ENCODE measurements at regions not wholly inside any gene's neighbourhood (a gene's known extent, or its start where the extent isn't known, plus 50 kb on each side); places are given as distances from the start of the nearest gene placed in this dataset.
"Not testable (repeated sequence)": the region's sequence is repeated elsewhere in the genome, so short reads cannot be mapped to it uniquely, and the experiment has no call there.

DNA sequence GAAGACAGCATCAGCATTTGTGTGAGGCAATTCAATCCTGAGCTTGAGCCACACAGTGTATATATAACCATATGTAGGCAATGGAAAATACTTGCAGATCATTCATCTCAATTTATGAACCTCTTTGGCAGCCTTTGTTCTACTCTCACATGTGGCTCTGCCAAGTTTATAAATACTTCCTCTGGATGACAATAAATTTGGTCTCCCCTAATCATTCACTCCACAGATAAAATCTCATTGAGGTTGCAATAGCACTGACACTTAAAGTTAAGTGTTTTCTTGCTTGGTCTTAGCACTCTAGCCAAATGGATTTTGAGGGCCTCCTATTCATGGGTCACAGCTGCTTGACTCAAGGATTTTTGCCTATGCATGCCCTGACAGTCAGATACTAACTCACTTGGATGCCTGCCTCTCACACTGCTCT, 136.6 kb upstream of the VANGL1 start:
- Histone ChIP-seq H3K27ac (ENCODE audit: insufficient read length, low read depth, low read length) (no peak overlapping the region), H4K8ac (replicated peaks; ENCODE audit: insufficient read length, low read depth, low read length) (no peak overlapping the region), H2BK20ac (ENCODE audit: low read depth, low read length, poor library complexity, severe bottlenecking) (no peak overlapping the region), H3K4me1 (ENCODE audit: insufficient read depth, low read length) (no peaks in the 10 kb centered on the region), H3K14ac (ENCODE audit: insufficient read depth, low read length) (no peak overlapping the region), H2BK5ac (ENCODE audit: insufficient read length, low read length) (no peak overlapping the region), H2AK5ac (ENCODE audit: insufficient read length, low read length) (no peak overlapping the region), H2BK15ac (ENCODE audit: low read depth, low read length) (no peak overlapping the region), H2AFZ (ENCODE audit: low read length) (no peak overlapping the region), H3K4me2 (ENCODE audit: insufficient read depth, insufficient read length, low read length) (no peak overlapping the region), H3K79me1 (ENCODE audit: insufficient read depth, low read depth, low read length, poor library complexity, severe bottlenecking) (no peaks in the 10 kb centered on the region), H3K9ac (ENCODE audit: extremely low read depth, insufficient read length, low read length) (no peak overlapping the region), H2BK120ac (ENCODE audit: low read depth, low read length, poor library complexity, severe bottlenecking) (no peak overlapping the region), H4K91ac (ENCODE audit: insufficient read length, low read depth, low read length) (no peak overlapping the region), H3K27me3 (ENCODE audit: insufficient read depth, low read length) (no peaks in the 10 kb centered on the region), H4K5ac (ENCODE audit: insufficient read length, low read depth, low read length) (no peak overlapping the region), H3K79me2 (ENCODE audit: insufficient read depth, low read length) (no peaks in the 10 kb centered on the region), H3K4ac (ENCODE audit: low read depth, low read length) (no peak overlapping the region), H3K18ac (ENCODE audit: insufficient read length, low read depth, low read length) (no peak overlapping the region), H2BK12ac (ENCODE audit: insufficient read length, low read depth, low read length) (no peak overlapping the region), H3K23ac (ENCODE audit: insufficient read length, low read depth, low read length) (no peak overlapping the region), H3K56ac (ENCODE audit: insufficient read length, low read depth, low read length) (no peak overlapping the region), H3K23me2 (ENCODE audit: insufficient read length, low read depth, low read length, poor library complexity, severe bottlenecking) (no peaks in the 10 kb centered on the region), H3T11ph (ENCODE audit: low read length) (no peak overlapping the region), H4K20me1 (ENCODE audit: control insufficient read depth, insufficient read depth, insufficient read length) (no peaks in the 10 kb centered on the region), H3K9me3 (ENCODE audit: control insufficient read depth, low read depth, low read length) (no peaks in the 10 kb centered on the region)
- TF ChIP-seq, protein P1, sequence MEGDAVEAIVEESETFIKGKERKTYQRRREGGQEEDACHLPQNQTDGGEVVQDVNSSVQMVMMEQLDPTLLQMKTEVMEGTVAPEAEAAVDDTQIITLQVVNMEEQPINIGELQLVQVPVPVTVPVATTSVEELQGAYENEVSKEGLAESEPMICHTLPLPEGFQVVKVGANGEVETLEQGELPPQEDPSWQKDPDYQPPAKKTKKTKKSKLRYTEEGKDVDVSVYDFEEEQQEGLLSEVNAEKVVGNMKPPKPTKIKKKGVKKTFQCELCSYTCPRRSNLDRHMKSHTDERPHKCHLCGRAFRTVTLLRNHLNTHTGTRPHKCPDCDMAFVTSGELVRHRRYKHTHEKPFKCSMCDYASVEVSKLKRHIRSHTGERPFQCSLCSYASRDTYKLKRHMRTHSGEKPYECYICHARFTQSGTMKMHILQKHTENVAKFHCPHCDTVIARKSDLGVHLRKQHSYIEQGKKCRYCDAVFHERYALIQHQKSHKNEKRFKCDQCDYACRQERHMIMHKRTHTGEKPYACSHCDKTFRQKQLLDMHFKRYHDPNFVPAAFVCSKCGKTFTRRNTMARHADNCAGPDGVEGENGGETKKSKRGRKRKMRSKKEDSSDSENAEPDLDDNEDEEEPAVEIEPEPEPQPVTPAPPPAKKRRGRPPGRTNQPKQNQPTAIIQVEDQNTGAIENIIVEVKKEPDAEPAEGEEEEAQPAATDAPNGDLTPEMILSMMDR (conservative IDR thresholded peaks at IDR 0.05) = no peak
- peaks cover 0 to 3% of the 10 kb centered on the region in 2 experiments; a peak in 4 of 5 replicates for H3K9me3 Mint-ChIP-seq
- peaks cover 0 to 3% (median 0%) of the 10 kb centered on the region in 3 experiments; a peak in 2 of 7 replicates for H3K36me3 Mint-ChIP-seq (ENCODE audit: insufficient read depth in 1 of 3, low read depth in 3 of 3)
- no peak overlapping the region for H3K27ac Mint-ChIP-seq
- no peak for DNase-seq
- peaks cover 0 to 2% of the 10 kb centered on the region in 2 experiments; a peak in 2 of 4 replicates for H3K4me1 Mint-ChIP-seq
- H3K4me3 Mint-ChIP-seq = no peak overlapping the region
- no peaks in the 10 kb centered on the region; the same call in 1 of the 2 replicates for H3K27me3 Mint-ChIP-seq (ENCODE audit: low read depth)

DNA sequence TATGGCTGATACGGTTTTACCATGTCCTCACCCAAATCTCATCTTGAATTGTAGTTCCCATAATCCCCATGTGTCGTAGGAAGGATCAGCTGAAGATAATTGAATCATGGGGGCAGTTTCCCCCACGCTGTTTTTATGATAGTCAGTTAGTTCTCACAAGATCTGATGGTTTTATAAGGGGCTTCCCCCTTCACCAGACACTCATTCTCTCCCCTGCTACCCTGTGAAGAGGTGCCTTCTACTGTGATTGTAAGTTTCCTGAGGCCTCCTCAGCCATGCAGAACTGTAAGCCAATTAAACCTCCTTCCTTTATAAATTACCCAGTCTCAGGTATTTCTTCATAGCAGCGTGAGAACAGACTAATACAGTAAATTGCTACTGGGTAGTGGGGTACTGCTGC, 139.6 kb upstream of the VANGL1 start:
- H3K4me3 Mint-ChIP-seq; H2AK5ac ChIP-seq (ENCODE audit: insufficient read length, low read length); H3K27me3 ChIP-seq (ENCODE audit: insufficient read depth, low read length); H2BK5ac ChIP-seq (ENCODE audit: insufficient read length, low read length); H2AFZ ChIP-seq (ENCODE audit: low read length); H3K4me1 Mint-ChIP-seq; H3K18ac ChIP-seq (ENCODE audit: insufficient read length, low read depth, low read length); H3K36me3 Mint-ChIP-seq (ENCODE audit: insufficient read depth in 1 of 3, low read depth in 3 of 3); H4K20me1 ChIP-seq (ENCODE audit: control insufficient read depth, insufficient read depth, insufficient read length); H3K4me2 ChIP-seq (ENCODE audit: insufficient read depth, insufficient read length, low read length); H3K27ac Mint-ChIP-seq; H2BK120ac ChIP-seq (ENCODE audit: low read depth, low read length, poor library complexity, severe bottlenecking); H3T11ph ChIP-seq (ENCODE audit: low read length); DNase-seq; H4K8ac ChIP-seq (replicated peaks; ENCODE audit: insufficient read length, low read depth, low read length); H3K23me2 ChIP-seq (ENCODE audit: insufficient read length, low read depth, low read length, poor library complexity, severe bottlenecking); H3K9me3 ChIP-seq (ENCODE audit: control insufficient read depth, low read depth, low read length); H3K4me1 ChIP-seq (ENCODE audit: insufficient read depth, low read length); H3K14ac ChIP-seq (ENCODE audit: insufficient read depth, low read length); H3K9me3 Mint-ChIP-seq; H2BK15ac ChIP-seq (ENCODE audit: low read depth, low read length); H3K23ac ChIP-seq (ENCODE audit: insufficient read length, low read depth, low read length); H2BK20ac ChIP-seq (ENCODE audit: low read depth, low read length, poor library complexity, severe bottlenecking); H3K79me1 ChIP-seq (ENCODE audit: insufficient read depth, low read depth, low read length, poor library complexity, severe bottlenecking); H3K9ac ChIP-seq (ENCODE audit: extremely low read depth, insufficient read length, low read length); H3K27me3 Mint-ChIP-seq (ENCODE audit: low read depth); H3K56ac ChIP-seq (ENCODE audit: insufficient read length, low read depth, low read length); H2BK12ac ChIP-seq (ENCODE audit: insufficient read length, low read depth, low read length); H3K4ac ChIP-seq (ENCODE audit: low read depth, low read length); H3K79me2 ChIP-seq (ENCODE audit: insufficient read depth, low read length); H4K5ac ChIP-seq (ENCODE audit: insufficient read length, low read depth, low read length); H4K91ac ChIP-seq (ENCODE audit: insufficient read length, low read depth, low read length); H3K27ac ChIP-seq (ENCODE audit: insufficient read length, low read depth, low read length): not testable (repeated sequence)
- WGBS (ENCODE audit: extremely low coverage, insufficient read length, low lambda C conversion rate) = no CpG with 5 or more reads among the region's 4 CpGs

Data from H9 (cell line).